SK-N-SH treated with all-trans-retinoic acid at 6 μM for 48 hours (cell line): ENCODE measurements at regions not wholly inside any gene's neighbourhood (a gene's known extent, or its start where the extent isn't known, plus 50 kb on each side); places are given as distances from the start of the nearest gene placed in this dataset.

Experiments
- ATAC-seq: fragments of 200-7000 bp; cut with Tn5 transposase; 3 replicates; pipeline ENCODE4 v1.9.1; 2020; ENCODE audit warnings: mild to moderate bottlenecking, moderate library complexity
- ARNTL ChIP-seq: fragments of 450-650 bp; formaldehyde crosslinking; IDR thresholded peaks from 2 replicates; pipeline ENCODE4 v1.5.0; 2020; ENCODE audit warnings: low read depth, mild to moderate bottlenecking, moderate library complexity, borderline replicate concordance
- BACH2 ChIP-seq: fragments of 250-450 bp; sonication (Bioruptor Pico); IDR thresholded peaks from 2 replicates; pipeline ENCODE4 v1.9.0; 2021; ENCODE audit warnings: mild to moderate bottlenecking, borderline replicate concordance
- CSDC2 ChIP-seq: fragments of 250-450 bp; sonication (Bioruptor Pico); IDR thresholded peaks from 2 replicates; pipeline ENCODE4 v1.5.0; 2020; ENCODE audit warnings: mild to moderate bottlenecking, moderate library complexity
- CSRNP3 ChIP-seq: fragments of 250-450 bp; sonication (Bioruptor Pico); IDR thresholded peaks from 2 replicates; pipeline ENCODE4 v1.5.1; 2021; ENCODE audit warnings: mild to moderate bottlenecking, moderate library complexity
- ESRRG ChIP-seq: fragments of 250-450 bp; sonication (Bioruptor Pico); IDR thresholded peaks from 2 replicates; pipeline ENCODE4 v1.6.1; 2021; ENCODE audit warnings: mild to moderate bottlenecking
- GLIS3 ChIP-seq: fragments of 250-450 bp; sonication (Bioruptor Pico); IDR thresholded peaks from 2 replicates; pipeline ENCODE4 v1.5.0; 2020; ENCODE audit warnings: mild to moderate bottlenecking, moderate library complexity
- ISL1 ChIP-seq: fragments of 250-450 bp; sonication (Bioruptor Pico); IDR thresholded peaks from 2 replicates; pipeline ENCODE4 v2.1.2; 2022; ENCODE audit warnings: mild to moderate bottlenecking, moderate library complexity
- OSR1 ChIP-seq: fragments of 250-450 bp; sonication (Bioruptor Pico); IDR thresholded peaks from 2 replicates; pipeline ENCODE4 v1.8.0; 2022; ENCODE audit warnings: moderate library complexity, mild to moderate bottlenecking, inconsistent platforms
- PPARA ChIP-seq: fragments of 250-450 bp; sonication (Bioruptor Pico); IDR thresholded peaks from 2 replicates; pipeline ENCODE4 v1.5.0; 2020; ENCODE audit warnings: mild to moderate bottlenecking, borderline replicate concordance
- RARB ChIP-seq: fragments of 250-450 bp; sonication (Bioruptor Pico); IDR thresholded peaks from 2 replicates; pipeline ENCODE4 v1.8.0; 2021; ENCODE audit warnings: mild to moderate bottlenecking, moderate library complexity
- TCF4 ChIP-seq: fragments of 250-450 bp; sonication (Bioruptor Pico); IDR thresholded peaks from 2 replicates; pipeline ENCODE4 v1.8.0; 2021; ENCODE audit warnings: mild to moderate bottlenecking, moderate library complexity, borderline replicate concordance
- TOX ChIP-seq: fragments of 250-450 bp; sonication (Bioruptor Pico); IDR thresholded peaks from 2 replicates; pipeline ENCODE4 v1.8.0; 2021; ENCODE audit warnings: mild to moderate bottlenecking, moderate library complexity, borderline replicate concordance
- ZC3H10 ChIP-seq: fragments of 250-450 bp; sonication (Bioruptor Pico); IDR thresholded peaks from 2 replicates; pipeline ENCODE4 v1.5.1; 2021; ENCODE audit warnings: mild to moderate bottlenecking, moderate library complexity
- ZFP3 ChIP-seq: fragments of 250-450 bp; sonication (Bioruptor Pico); IDR thresholded peaks from 2 replicates; pipeline ENCODE4 v1.5.0; 2020; ENCODE audit warnings: mild to moderate bottlenecking, moderate library complexity
- TF ChIP-seq, protein P1 (sequence below): fragments of 250-450 bp; sonication (Bioruptor Pico); IDR thresholded peaks from 2 replicates; pipeline ENCODE4 v1.5.0; 2020; ENCODE audit warnings: mild to moderate bottlenecking, moderate library complexity
- TF ChIP-seq, protein P2 (sequence below): fragments of 250-450 bp; sonication (Bioruptor Pico); IDR thresholded peaks from 2 replicates; pipeline ENCODE4 v1.8.0; 2021; ENCODE audit warnings: low read depth, mild to moderate bottlenecking, moderate library complexity, borderline replicate concordance
- TF ChIP-seq, protein P3 (sequence below): fragments of 250-450 bp; sonication (Bioruptor Pico); IDR thresholded peaks from 2 replicates; pipeline ENCODE4 v1.5.1; 2020; ENCODE audit warnings: low read depth, mild to moderate bottlenecking, moderate library complexity

GRCh38 chr2:220081171-220081570 lies 453.7 kb downstream of the SLC4A3 start:
- ATAC-seq: no peak
- TF ChIP-seq ZC3H10 (CRISPR knock-in tag) (no peak), BACH2 (no peak), GLIS3 (no peak), OSR1 (CRISPR knock-in tag) (no peak), RARB (CRISPR knock-in tag) (no peak), ARNTL (CRISPR knock-in tag) (no peak)
- TF ChIP-seq, protein P1, sequence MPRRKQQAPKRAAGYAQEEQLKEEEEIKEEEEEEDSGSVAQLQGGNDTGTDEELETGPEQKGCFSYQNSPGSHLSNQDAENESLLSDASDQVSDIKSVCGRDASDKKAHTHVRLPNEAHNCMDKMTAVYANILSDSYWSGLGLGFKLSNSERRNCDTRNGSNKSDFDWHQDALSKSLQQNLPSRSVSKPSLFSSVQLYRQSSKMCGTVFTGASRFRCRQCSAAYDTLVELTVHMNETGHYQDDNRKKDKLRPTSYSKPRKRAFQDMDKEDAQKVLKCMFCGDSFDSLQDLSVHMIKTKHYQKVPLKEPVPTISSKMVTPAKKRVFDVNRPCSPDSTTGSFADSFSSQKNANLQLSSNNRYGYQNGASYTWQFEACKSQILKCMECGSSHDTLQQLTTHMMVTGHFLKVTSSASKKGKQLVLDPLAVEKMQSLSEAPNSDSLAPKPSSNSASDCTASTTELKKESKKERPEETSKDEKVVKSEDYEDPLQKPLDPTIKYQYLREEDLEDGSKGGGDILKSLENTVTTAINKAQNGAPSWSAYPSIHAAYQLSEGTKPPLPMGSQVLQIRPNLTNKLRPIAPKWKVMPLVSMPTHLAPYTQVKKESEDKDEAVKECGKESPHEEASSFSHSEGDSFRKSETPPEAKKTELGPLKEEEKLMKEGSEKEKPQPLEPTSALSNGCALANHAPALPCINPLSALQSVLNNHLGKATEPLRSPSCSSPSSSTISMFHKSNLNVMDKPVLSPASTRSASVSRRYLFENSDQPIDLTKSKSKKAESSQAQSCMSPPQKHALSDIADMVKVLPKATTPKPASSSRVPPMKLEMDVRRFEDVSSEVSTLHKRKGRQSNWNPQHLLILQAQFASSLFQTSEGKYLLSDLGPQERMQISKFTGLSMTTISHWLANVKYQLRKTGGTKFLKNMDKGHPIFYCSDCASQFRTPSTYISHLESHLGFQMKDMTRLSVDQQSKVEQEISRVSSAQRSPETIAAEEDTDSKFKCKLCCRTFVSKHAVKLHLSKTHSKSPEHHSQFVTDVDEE (CRISPR knock-in tag): no peak

DNA sequence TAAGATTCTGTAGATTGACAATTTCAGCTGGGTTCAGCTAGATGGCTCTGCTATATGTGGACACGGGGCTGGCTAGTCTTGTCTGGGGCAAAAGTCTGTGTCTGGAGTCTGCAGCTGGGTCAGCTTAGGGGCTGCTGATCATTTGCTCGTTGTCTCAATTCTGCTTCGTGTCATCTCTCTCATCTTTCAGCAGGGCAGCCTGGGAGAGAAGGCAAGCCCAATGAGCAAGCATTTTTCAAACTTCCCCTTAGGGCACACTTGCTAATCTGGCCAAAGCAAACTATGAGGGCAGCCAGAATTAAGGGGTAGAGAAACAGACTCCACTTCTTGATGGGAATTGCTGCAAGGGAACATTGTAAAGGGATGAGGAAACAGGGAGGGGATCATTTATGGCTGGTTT lies 462.6 kb downstream of the SLC4A3 start:
- no peak for ATAC-seq
- TF ChIP-seq BACH2 (no peak), CSDC2 (CRISPR knock-in tag) (no peak), CSRNP3 (CRISPR knock-in tag) (no peak), PPARA (CRISPR knock-in tag) (no peak)
- TF ChIP-seq, protein P2, sequence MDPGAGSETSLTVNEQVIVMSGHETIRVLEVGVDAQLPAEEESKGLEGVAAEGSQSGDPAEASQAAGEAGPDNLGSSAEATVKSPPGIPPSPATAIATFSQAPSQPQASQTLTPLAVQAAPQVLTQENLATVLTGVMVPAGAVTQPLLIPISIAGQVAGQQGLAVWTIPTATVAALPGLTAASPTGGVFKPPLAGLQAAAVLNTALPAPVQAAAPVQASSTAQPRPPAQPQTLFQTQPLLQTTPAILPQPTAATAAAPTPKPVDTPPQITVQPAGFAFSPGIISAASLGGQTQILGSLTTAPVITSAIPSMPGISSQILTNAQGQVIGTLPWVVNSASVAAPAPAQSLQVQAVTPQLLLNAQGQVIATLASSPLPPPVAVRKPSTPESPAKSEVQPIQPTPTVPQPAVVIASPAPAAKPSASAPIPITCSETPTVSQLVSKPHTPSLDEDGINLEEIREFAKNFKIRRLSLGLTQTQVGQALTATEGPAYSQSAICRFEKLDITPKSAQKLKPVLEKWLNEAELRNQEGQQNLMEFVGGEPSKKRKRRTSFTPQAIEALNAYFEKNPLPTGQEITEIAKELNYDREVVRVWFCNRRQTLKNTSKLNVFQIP (CRISPR knock-in tag): no peak
- TF ChIP-seq, protein P3, sequence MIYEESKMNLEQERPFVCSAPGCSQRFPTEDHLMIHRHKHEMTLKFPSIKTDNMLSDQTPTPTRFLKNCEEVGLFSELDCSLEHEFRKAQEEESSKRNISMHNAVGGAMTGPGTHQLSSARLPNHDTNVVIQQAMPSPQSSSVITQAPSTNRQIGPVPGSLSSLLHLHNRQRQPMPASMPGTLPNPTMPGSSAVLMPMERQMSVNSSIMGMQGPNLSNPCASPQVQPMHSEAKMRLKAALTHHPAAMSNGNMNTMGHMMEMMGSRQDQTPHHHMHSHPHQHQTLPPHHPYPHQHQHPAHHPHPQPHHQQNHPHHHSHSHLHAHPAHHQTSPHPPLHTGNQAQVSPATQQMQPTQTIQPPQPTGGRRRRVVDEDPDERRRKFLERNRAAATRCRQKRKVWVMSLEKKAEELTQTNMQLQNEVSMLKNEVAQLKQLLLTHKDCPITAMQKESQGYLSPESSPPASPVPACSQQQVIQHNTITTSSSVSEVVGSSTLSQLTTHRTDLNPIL: no peak

GRCh38 chr2:220096406-220096805 lies 469.0 kb downstream of the SLC4A3 start:
- TF ChIP-seq TOX (CRISPR knock-in tag) (no peak), CSDC2 (CRISPR knock-in tag) (no peak), TCF4 (CRISPR knock-in tag) (no peak), ISL1 (CRISPR knock-in tag) (no peak)
- ATAC-seq: peak; percentile 52

GRCh38 chr2:220101980-220102379 lies 474.6 kb downstream of the SLC4A3 start:
- TF ChIP-seq TOX (CRISPR knock-in tag) (no peak), ISL1 (CRISPR knock-in tag) (no peak), ESRRG (CRISPR knock-in tag) (no peak), ZFP3 (CRISPR knock-in tag) (no peak), CSRNP3 (CRISPR knock-in tag) (no peak), BACH2 (no peak)
- TF ChIP-seq, protein P2 (CRISPR knock-in tag): no peak
- TF ChIP-seq, protein P3: no peak
- TF ChIP-seq, all 23 proteins: peak for 0
- ATAC-seq: no peak
